WTC11 (cell line): ENCODE measurements at regions not wholly inside any gene's neighbourhood (a gene's known extent, or its start where the extent isn't known, plus 50 kb on each side); places are given as distances from the start of the nearest gene placed in this dataset.

ENCODE experiments used
- ATAC-seq: fragments of 200-7000 bp; cut with Tn5 transposase; 2 replicates; pipeline ENCODE4 v1.10.0; 2021; ENCODE audit warnings: mild to moderate bottlenecking, moderate library complexity
- CTCF ChIA-PET: fragments of 300-600 bp; sonication (Branson Sonifier 250); formaldehyde crosslinking; loops from one replicate; lab custom pipeline; 2021; ENCODE audit warnings: antibody characterized with exemption; lab: Charles Lee
- POLR2A ChIA-PET: fragments of 350-600 bp; sonication (Branson Sonifier 250); formaldehyde crosslinking; loops from one replicate; lab custom pipeline; 2021; ENCODE audit warnings: antibody characterized with exemption; lab: Charles Lee
- DNase-seq: peaks from one replicate; pipeline ENCODE4 v3.0.0; 2021; ENCODE audit warnings: low spot score
- H3K27ac Mint-ChIP-seq: 2 replicates; pipeline ENCODE4 v1.8.0; 2021; ENCODE audit warnings: mixed read lengths
- H3K27me3 Mint-ChIP-seq: 2 replicates; pipeline ENCODE4 v1.8.0; 2021; ENCODE audit warnings: low read depth, mild to moderate bottlenecking, moderate library complexity, mixed read lengths
- H3K36me3 Mint-ChIP-seq: 2 replicates; pipeline ENCODE4 v1.8.0; 2021; ENCODE audit warnings: mixed read lengths
- H3K4me1 Mint-ChIP-seq: 2 replicates; pipeline ENCODE4 v1.8.0; 2022; ENCODE audit warnings: mixed read lengths
- H3K4me3 Mint-ChIP-seq: 2 replicates; pipeline ENCODE4 v1.8.0; 2021; ENCODE audit warnings: mild to moderate bottlenecking, moderate library complexity, mixed read lengths
- H3K9me3 Mint-ChIP-seq: 2 replicates; pipeline ENCODE4 v1.8.0; 2021; ENCODE audit warnings: mixed read lengths
- ATF1 ChIP-seq: sonication (generic); formaldehyde crosslinking; IDR thresholded peaks from 2 replicates; pipeline ENCODE4 v1.8.1; 2023; ENCODE audit warnings: mild to moderate bottlenecking, moderate library complexity, missing genetic modification reagents
- CREB1 ChIP-seq: sonication (generic); formaldehyde crosslinking; IDR thresholded peaks from 2 replicates; pipeline ENCODE4 v1.8.0; 2023; ENCODE audit warnings: mild to moderate bottlenecking, missing genetic modification reagents
- GABPB1 ChIP-seq: sonication (generic); formaldehyde crosslinking; IDR thresholded peaks from 2 replicates; pipeline ENCODE4 v1.8.1; 2023; ENCODE audit warnings: mild to moderate bottlenecking, missing genetic modification reagents
- GRHL2 ChIP-seq: fragments of 250-450 bp; sonication (Bioruptor Pico); IDR thresholded peaks from 2 replicates; pipeline ENCODE4 v1.8.0; 2022; ENCODE audit warnings: mild to moderate bottlenecking, moderate library complexity; ENCODE audit not compliant: insufficient replicate concordance, severe bottlenecking
- MYBL2 ChIP-seq: sonication (generic); formaldehyde crosslinking; IDR thresholded peaks from 2 replicates; pipeline ENCODE4 v1.8.1; 2023; ENCODE audit warnings: mild to moderate bottlenecking, moderate library complexity, missing genetic modification reagents
- NR2C2 ChIP-seq: sonication (generic); formaldehyde crosslinking; IDR thresholded peaks from 2 replicates; pipeline ENCODE4 v1.8.0; 2022; ENCODE audit warnings: mild to moderate bottlenecking, missing genetic modification reagents
- PRRX2 ChIP-seq: fragments of 250-450 bp; sonication (Bioruptor Pico); IDR thresholded peaks from 2 replicates; pipeline ENCODE4 v1.8.0; 2021; ENCODE audit warnings: mild to moderate bottlenecking
- RELA ChIP-seq: sonication (generic); formaldehyde crosslinking; IDR thresholded peaks from 2 replicates; pipeline ENCODE4 v1.8.1; 2022; ENCODE audit warnings: missing genetic modification reagents, mild to moderate bottlenecking, borderline replicate concordance
- SMAD3 ChIP-seq: sonication (generic); formaldehyde crosslinking; IDR thresholded peaks from 2 replicates; pipeline ENCODE4 v1.8.0; 2022; ENCODE audit warnings: missing genetic modification reagents, mild to moderate bottlenecking, borderline replicate concordance
- SP1 ChIP-seq: sonication (generic); formaldehyde crosslinking; conservative IDR thresholded peaks from 2 replicates; pipeline ENCODE4 v1.8.1; 2022; ENCODE audit warnings: missing genetic modification reagents
- TEAD1 ChIP-seq: sonication (generic); formaldehyde crosslinking; IDR thresholded peaks from 2 replicates; pipeline ENCODE4 v1.8.0; 2022; ENCODE audit warnings: mild to moderate bottlenecking, missing genetic modification reagents
- ZNF121 ChIP-seq: sonication (generic); formaldehyde crosslinking; IDR thresholded peaks from 2 replicates; pipeline ENCODE4 v1.8.0; 2023; ENCODE audit warnings: missing genetic modification reagents
- ZNF219 ChIP-seq: sonication (generic); formaldehyde crosslinking; IDR thresholded peaks from 2 replicates; pipeline ENCODE4 v1.8.0; 2023; ENCODE audit warnings: missing genetic modification reagents, mild to moderate bottlenecking, borderline replicate concordance
- ZNF263 ChIP-seq: sonication (generic); formaldehyde crosslinking; IDR thresholded peaks from 2 replicates; pipeline ENCODE4 v1.8.1; 2022; ENCODE audit warnings: low read depth, mild to moderate bottlenecking, moderate library complexity, missing genetic modification reagents
- ZNF317 ChIP-seq: sonication (generic); formaldehyde crosslinking; IDR thresholded peaks from 2 replicates; pipeline ENCODE4 v1.8.1; 2023; ENCODE audit warnings: low read depth, mild to moderate bottlenecking, moderate library complexity, missing genetic modification reagents, borderline replicate concordance
- ZNF396 ChIP-seq: fragments of 250-450 bp; sonication (Bioruptor Pico); IDR thresholded peaks from 2 replicates; pipeline ENCODE4 v1.8.0; 2021; ENCODE audit warnings: mild to moderate bottlenecking, moderate library complexity, borderline replicate concordance
- TF ChIP-seq, protein P1 (sequence below): fragments of 250-450 bp; sonication (Bioruptor Pico); IDR thresholded peaks from 2 replicates; pipeline ENCODE4 v1.9.0; 2021; ENCODE audit warnings: moderate library complexity, mild to moderate bottlenecking, inconsistent platforms, borderline replicate concordance
- TF ChIP-seq, protein P2 (sequence below): sonication (generic); formaldehyde crosslinking; IDR thresholded peaks from 2 replicates; pipeline ENCODE4 v1.8.1; 2022; ENCODE audit warnings: low read depth, mild to moderate bottlenecking, moderate library complexity, missing genetic modification reagents, borderline replicate concordance
- TF ChIP-seq, protein P3 (sequence below): sonication (generic); formaldehyde crosslinking; IDR thresholded peaks from 2 replicates; pipeline ENCODE4 v1.8.0; 2023; ENCODE audit warnings: mild to moderate bottlenecking, missing genetic modification reagents

- ATAC-seq (no peak), DNase-seq (no peak)
- H3K4me3 Mint-ChIP-seq: no peak overlapping the region
- H3K36me3 Mint-ChIP-seq: no peaks in the 10 kb centered on the region
- peaks cover 37% of the 10 kb centered on the region for H3K27me3 Mint-ChIP-seq
- ChIA-PET POLR2A (no interaction called here), CTCF (interaction anchor here (2.1 to 2.6 kb wide), 2 partner anchors 17 to 24 kb away, joined by 8 to 14 read pairs; no protein-coding TSS in a partner anchor)
- H3K27ac Mint-ChIP-seq: no peak overlapping the region
- peaks cover 4% of the 10 kb centered on the region; the same call in 1 of the 2 replicates for H3K9me3 Mint-ChIP-seq
- TF ChIP-seq GABPB1 (CRISPR knock-in tag) (no peak), MYBL2 (CRISPR knock-in tag) (no peak), TEAD1 (CRISPR knock-in tag) (no peak), ZNF396 (CRISPR knock-in tag) (no peak), ZNF219 (no peak), NR2C2 (CRISPR knock-in tag) (no peak), CREB1 (CRISPR knock-in tag) (no peak), RELA (CRISPR knock-in tag) (no peak), ATF1 (CRISPR knock-in tag) (no peak)
- TF ChIP-seq, protein P1, sequence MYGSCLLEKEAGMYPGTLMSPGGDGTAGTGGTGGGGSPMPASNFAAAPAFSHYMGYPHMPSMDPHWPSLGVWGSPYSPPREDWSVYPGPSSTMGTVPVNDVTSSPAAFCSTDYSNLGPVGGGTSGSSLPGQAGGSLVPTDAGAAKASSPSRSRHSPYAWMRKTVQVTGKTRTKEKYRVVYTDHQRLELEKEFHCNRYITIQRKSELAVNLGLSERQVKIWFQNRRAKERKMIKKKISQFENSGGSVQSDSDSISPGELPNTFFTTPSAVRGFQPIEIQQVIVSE (CRISPR knock-in tag): no peak
- peaks cover 13% of the 10 kb centered on the region for H3K4me1 Mint-ChIP-seq
Observed at GRCh38 chr11:64472593-64473455, 82.9 kb upstream of the SLC22A11 start.

DNA sequence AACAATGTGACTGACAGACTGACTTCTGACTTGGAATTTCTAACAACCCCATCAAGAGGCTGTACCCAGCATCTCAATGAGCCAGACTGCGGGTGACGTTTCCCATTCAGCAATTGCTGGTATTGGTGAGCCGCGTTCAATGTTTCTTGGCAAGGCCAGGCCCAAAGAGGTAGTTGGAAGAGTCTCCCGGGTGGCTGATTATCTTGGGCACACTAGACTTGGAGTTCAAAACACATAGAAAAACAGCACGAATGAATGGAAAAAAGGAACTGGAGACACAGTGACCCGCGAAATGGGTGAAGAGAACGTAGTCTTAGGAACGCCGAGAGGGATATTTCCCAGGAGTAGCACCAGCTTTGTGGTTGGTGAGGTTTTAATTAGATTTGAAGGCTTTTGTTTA lies 81.1 kb upstream of the SLC22A11 start:
- H3K4me1 Mint-ChIP-seq: peaks cover 14% of the 10 kb centered on the region
- no peak for TF ChIP-seq RELA (CRISPR knock-in tag)
- TF ChIP-seq PRRX2 (CRISPR knock-in tag): no peak
- no peak for TF ChIP-seq ZNF219
- no peak for TF ChIP-seq GRHL2 (CRISPR knock-in tag)
- TF ChIP-seq ZNF121 (CRISPR knock-in tag): no peak
- no peak for TF ChIP-seq SP1 (CRISPR knock-in tag)
- no peak for TF ChIP-seq SMAD3 (CRISPR knock-in tag)
- TF ChIP-seq CREB1 (CRISPR knock-in tag): no peak
- TF ChIP-seq, protein P1 (CRISPR knock-in tag): no peak
- TF ChIP-seq, protein P2, sequence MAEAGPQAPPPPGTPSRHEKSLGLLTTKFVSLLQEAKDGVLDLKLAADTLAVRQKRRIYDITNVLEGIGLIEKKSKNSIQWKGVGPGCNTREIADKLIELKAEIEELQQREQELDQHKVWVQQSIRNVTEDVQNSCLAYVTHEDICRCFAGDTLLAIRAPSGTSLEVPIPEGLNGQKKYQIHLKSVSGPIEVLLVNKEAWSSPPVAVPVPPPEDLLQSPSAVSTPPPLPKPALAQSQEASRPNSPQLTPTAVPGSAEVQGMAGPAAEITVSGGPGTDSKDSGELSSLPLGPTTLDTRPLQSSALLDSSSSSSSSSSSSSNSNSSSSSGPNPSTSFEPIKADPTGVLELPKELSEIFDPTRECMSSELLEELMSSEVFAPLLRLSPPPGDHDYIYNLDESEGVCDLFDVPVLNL: no peak
- TF ChIP-seq ZNF317: no peak
- TF ChIP-seq, protein P3, sequence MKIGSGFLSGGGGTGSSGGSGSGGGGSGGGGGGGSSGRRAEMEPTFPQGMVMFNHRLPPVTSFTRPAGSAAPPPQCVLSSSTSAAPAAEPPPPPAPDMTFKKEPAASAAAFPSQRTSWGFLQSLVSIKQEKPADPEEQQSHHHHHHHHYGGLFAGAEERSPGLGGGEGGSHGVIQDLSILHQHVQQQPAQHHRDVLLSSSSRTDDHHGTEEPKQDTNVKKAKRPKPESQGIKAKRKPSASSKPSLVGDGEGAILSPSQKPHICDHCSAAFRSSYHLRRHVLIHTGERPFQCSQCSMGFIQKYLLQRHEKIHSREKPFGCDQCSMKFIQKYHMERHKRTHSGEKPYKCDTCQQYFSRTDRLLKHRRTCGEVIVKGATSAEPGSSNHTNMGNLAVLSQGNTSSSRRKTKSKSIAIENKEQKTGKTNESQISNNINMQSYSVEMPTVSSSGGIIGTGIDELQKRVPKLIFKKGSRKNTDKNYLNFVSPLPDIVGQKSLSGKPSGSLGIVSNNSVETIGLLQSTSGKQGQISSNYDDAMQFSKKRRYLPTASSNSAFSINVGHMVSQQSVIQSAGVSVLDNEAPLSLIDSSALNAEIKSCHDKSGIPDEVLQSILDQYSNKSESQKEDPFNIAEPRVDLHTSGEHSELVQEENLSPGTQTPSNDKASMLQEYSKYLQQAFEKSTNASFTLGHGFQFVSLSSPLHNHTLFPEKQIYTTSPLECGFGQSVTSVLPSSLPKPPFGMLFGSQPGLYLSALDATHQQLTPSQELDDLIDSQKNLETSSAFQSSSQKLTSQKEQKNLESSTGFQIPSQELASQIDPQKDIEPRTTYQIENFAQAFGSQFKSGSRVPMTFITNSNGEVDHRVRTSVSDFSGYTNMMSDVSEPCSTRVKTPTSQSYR (CRISPR knock-in tag): no peak
- no peak for TF ChIP-seq ZNF263
- H3K27ac Mint-ChIP-seq: no peak overlapping the region
- H3K27me3 Mint-ChIP-seq: peaks cover 34% of the 10 kb centered on the region
- ChIA-PET CTCF (interaction anchor here (2.1 to 2.6 kb wide), 2 partner anchors 15 to 25 kb away, joined by 8 to 14 read pairs; no protein-coding TSS in a partner anchor), POLR2A (no interaction called here)
- no peak for ATAC-seq
- peaks cover 9% of the 10 kb centered on the region for H3K9me3 Mint-ChIP-seq
- no peak overlapping the region for H3K4me3 Mint-ChIP-seq
- DNase-seq: no peak
- H3K36me3 Mint-ChIP-seq: no peaks in the 10 kb centered on the region
